Pancreas (tissue), 10 donors: ENCODE measurements at regions not wholly inside any gene's neighbourhood (a gene's known extent, or its start where the extent isn't known, plus 50 kb on each side); places are given as distances from the start of the nearest gene placed in this dataset.

Experiments
- ATAC-seq, 4 donors: fragments of 200-7000 bp; cut with Tn5 transposase; one replicate each; pipeline versions ENCODE4 v1.8.0 to v1.9.1; 2020; ENCODE audit warnings: mild to moderate bottlenecking in 4 of 4, moderate library complexity in 4 of 4
- DNase-seq, 6 donors: peaks; one replicate each; pipeline ENCODE4 v3.0.0-alpha.2; 2020
- FAIRE-seq: peaks from 2 replicates; lab custom pipeline; 2012; peaks lifted over from hg19 to GRCh38; lab: Jason Lieb, UNC
- H3K27ac ChIP-seq, 4 donors: fragments of 200-600 bp; sonication (generic); 1 replicate in 3 of 4; 2 replicates in 1 of 4; pipeline versions ENCODE4 v1.5.0 to v1.8.0; 2020
- H3K27me3 ChIP-seq, 4 donors: fragments of 200-600 bp; one replicate each; pipeline ENCODE4 v1.8.0; 2021
- H3K36me3 ChIP-seq, 3 donors: fragments of 200-600 bp; sonication (generic) in 1 of 3; one replicate each; pipeline versions ENCODE4 v1.5.0 to v1.8.0; 2020 to 2021
- H3K4me1 ChIP-seq, 3 donors: fragments of 200-600 bp; one replicate each; pipeline ENCODE4 v1.8.0; 2021
- H3K4me3 ChIP-seq, 4 donors: fragments of 200-600 bp; sonication (generic) in 2 of 4; one replicate each; pipeline versions ENCODE4 v1.5.0 to v1.8.0; 2020 to 2021
- H3K9me3 ChIP-seq, 4 donors: fragments of 200-600 bp; one replicate each; pipeline ENCODE4 v1.8.0; 2021
- WGBS, 2 donors: extraction: QIAGEN DNeasy Blood & Tissue Kit; methylation state at CpG; one replicate each; pipeline ENCODE4 v1.1.7; 2013; 5-methylcytosine and 5-hydroxymethylcytosine counted together
- intact Hi-C, 3 donors: fragments of 100-400 bp; cut with DNase I; formaldehyde crosslinking; loops; one replicate each; pipeline versions ENCODE4 v1.11.1 to v1.14.2; 2022
- TF ChIP-seq, protein P1 (sequence below), 4 donors: fragments of 200-600 bp; sonication (generic) in 3 of 4; IDR thresholded peaks; one replicate each; pipeline versions ENCODE4 v1.5.0 to v1.8.0; 2021; ENCODE audit warnings: antibody characterized with exemption in 4 of 4
- donor health status: healthy with polysubstance abuse.
- donor health status: DM: no; HTN: no; CAD: no; lungs with moderate emphysema.
- donor health status: DM: no; HTN: no; CAD: no.
- donor health status: control.
- donor health status: control.
- donor health status: Bipolar disorder and iron deficiency.
- donor health status: DM: yes; HTN: yes; CAD: no.
- donor health status: DM: no; HTN: no; CAD: no.
- donor health status: DM: no; HTN: no; CAD: no.
- donor health status: DM: yes; HTN: yes; CAD: no.

DNA sequence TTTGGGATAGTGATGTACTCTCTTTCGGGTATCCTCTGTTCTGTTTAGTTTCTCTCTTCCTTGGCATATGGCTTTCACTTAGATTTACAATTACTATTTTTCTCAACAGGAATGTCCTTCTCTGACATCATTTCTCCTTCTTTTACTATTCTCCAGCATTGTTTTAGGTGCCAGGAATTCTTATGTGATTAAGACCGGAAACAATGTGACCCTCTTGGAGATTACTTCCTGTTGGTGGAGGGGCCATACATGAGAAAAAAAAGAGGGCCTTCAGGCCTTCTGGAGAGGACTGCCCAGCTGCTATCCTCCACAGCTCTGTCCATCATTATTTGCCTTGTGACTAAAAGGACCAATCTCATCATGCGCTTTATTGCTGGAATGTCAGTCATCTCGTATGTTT, 50.4 kb upstream of the ADAMTS5 start:
- intact Hi-C loops, result no loop called here

More for the DNA sequence above, 50.4 kb upstream of the ADAMTS5 start:
- ATAC-seq (no peak), DNase-seq (no peak), FAIRE-seq (no peak)
- H3K4me1 ChIP-seq, result no peaks in the 10 kb centered on the region
- no peaks in the 10 kb centered on the region for H3K9me3 ChIP-seq
- 88 to 97% methylated on average over 4 of the region's 4 CpGs for WGBS, 2 donors
- H3K36me3 ChIP-seq, result no peaks in the 10 kb centered on the region
- no peak overlapping the region for H3K4me3 ChIP-seq
- no peak overlapping the region for H3K27ac ChIP-seq
- TF ChIP-seq, protein P1, sequence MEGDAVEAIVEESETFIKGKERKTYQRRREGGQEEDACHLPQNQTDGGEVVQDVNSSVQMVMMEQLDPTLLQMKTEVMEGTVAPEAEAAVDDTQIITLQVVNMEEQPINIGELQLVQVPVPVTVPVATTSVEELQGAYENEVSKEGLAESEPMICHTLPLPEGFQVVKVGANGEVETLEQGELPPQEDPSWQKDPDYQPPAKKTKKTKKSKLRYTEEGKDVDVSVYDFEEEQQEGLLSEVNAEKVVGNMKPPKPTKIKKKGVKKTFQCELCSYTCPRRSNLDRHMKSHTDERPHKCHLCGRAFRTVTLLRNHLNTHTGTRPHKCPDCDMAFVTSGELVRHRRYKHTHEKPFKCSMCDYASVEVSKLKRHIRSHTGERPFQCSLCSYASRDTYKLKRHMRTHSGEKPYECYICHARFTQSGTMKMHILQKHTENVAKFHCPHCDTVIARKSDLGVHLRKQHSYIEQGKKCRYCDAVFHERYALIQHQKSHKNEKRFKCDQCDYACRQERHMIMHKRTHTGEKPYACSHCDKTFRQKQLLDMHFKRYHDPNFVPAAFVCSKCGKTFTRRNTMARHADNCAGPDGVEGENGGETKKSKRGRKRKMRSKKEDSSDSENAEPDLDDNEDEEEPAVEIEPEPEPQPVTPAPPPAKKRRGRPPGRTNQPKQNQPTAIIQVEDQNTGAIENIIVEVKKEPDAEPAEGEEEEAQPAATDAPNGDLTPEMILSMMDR (IDR thresholded peaks at IDR 0.05), result no peak
- H3K27me3 ChIP-seq, result no peaks in the 10 kb centered on the region
